ENCODE measurements at regions not wholly inside any gene's neighbourhood (a gene's known extent, or its start where the extent isn't known, plus 50 kb on each side); places are given as distances from the start of the nearest gene placed in this dataset.

DNA sequence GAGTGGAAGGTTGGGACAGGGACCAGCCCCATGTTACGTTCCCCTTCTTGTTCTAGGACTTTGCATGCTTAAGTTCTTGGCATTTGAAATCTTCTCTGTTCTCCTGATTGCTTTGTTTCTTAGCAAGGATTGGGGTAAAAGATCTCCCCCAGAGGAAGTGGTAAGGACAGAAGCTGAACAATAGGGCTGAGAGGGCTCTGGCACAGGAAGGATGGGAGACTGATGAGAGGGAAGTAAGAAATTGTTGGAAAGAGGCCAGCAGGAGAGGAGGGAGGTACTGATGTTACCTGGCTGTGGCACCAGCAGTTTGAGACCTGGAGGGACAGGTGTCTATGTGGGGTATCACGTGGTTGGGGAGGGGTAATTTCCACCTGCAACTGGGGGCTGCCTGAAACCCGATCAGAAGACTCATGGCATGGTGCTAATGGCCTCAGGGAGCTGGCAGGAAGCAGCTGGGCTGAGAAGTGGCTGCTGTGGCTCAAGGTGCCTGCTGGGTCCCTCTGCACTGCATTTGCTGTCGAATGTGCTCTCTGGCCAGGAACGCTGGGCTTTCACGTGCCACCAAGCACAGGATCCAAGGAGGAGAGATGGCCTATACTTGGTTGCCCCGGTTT lies 108.4 kb downstream of the LSM3 start:
- DNase-seq (ENCODE audit: low read depth in 4 of 4, low spot score in 1 of 4) = no peak

DNA sequence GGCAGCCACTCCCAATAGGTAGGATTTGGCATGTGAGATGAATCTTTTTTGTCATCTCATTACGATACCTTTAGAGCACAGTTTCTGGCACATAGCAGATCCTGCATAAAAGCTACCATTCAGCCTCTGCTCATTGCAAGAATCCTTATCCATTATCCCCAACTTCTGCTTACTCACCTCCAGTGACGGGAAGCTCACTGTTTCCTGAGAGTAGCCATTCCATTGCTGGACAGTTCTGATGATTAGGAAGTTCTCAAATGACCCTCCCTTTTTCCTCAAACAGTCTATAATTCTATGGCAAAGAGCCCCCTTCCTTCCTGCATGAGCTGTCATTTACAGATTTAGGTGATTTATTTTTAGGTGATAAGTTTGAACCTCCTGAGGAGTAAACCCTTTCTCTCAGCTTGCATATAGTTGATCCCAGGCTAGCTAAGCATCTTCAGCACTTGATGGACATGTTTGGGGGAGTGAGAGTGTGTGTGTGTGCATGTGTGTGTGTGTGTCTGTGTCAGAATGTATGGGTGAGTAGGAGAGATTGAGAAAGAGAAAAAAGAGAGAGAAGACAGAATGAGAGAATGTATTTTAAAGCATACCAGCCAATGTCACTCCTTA lies 109.7 kb downstream of the LSM3 start:
- no peak for DNase-seq (ENCODE audit: low read depth in 4 of 4, low spot score in 1 of 4)

DNA sequence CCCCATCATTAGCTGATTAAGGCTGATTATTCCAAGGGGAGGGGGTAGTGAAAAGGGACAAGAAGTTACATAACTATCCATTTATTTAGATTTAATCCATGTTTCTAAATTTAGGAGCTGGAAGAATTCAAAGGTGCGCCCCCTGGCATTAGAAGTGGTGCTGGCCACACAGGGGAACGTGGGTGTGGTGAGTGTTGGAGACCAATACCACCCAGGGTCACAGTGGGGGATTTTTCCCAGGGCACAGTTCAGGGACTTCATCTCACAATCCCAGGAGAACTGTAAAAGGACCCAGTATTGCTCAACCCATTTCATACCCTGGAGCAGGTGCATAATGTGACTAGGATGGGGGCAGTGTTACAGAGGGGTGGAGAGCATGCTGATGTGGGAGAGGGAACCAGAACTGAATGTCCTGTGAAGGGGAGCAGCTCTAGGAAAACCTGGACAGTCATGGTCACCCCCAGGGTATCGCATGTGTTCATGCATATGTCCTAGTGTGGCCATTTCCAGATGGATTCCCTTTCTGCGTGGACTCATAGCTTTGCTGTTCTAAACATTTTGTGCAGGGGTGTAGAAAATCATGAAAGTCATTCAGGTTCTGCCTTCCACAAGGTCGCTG lies 110.3 kb downstream of the LSM3 start:
- no peak for DNase-seq (ENCODE audit: low read depth in 4 of 4, low spot score in 1 of 4)

DNA sequence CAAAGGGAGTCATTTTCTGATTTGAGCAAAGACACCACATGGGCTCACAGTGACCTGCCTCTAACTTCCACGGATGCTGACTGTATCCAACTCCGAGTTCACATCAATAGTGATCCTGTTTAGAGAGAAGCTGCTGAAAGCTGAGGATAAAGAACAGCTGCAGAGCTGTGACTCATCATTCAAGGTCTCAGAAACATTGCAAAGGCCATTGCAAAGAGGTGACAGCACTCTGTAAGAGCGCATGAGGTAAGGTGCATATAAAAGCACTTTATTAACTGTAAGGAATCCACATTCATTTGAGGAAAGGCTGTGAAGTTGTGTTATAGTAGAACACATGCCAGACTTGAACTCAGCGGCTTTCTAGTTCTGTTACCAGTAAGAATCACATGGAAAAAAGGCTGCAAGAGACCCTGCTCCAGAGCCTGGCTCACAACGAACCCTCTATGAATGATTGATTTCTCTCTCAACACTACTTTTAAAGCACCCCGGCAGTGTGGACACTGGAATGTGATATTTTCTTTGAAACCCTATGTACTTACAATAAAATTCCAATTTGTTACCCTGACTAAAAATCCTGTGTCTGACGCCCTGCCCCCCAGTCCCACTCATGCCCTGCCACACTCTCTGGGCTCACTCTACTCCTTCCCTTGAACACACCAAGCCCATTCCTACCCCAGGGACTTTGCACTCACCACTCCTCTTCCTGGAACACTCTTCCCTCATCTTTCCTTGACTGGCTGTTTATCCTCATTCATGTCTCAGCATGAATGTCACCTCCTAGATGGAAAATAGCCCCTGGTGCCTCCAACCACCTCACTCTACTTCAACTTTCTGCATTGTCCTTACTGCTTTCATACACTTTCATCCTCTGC lies 111.2 kb downstream of the LSM3 start:
- DNase-seq (ENCODE audit: low read depth in 4 of 4, low spot score in 1 of 4) = no peak

DNA sequence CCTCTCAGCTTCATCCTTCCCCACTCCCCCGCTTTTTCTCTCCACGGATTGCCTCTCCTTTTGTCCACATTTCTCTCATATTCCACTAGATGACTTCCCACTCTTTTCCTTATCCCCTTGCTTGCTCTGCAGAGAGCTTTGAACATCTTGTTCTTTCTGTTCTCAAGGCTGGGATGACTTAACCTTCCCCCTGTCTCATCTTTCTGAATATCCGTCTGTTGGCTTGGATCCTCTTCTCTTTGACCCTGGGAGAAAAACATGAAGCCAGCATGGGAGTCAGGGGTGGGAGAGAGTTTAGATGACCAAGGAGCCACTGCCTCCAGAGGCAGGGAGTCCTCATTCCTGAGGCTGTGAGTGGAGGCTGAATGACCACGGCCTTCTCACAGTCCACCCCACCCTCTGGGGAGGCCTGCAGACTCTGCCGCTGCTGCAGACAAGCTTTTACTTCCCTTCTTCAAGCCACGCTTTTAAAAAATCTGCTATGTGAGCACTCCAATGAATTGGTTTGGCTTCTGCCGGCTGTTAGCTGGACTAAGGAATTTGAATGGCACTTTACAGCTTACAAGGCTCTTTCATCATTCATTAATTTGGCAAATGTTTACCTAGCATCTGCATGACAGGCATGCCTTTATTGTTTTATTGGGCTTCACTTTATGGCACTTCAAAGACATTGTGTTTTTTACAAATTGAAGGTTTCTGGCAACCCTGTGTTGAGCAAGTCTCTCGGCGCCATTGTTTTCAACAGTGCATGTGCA lies 111.6 kb upstream of the SLC6A6 start:
- DNase-seq (ENCODE audit: low read depth in 4 of 4, low spot score in 1 of 4) = no peak

DNA sequence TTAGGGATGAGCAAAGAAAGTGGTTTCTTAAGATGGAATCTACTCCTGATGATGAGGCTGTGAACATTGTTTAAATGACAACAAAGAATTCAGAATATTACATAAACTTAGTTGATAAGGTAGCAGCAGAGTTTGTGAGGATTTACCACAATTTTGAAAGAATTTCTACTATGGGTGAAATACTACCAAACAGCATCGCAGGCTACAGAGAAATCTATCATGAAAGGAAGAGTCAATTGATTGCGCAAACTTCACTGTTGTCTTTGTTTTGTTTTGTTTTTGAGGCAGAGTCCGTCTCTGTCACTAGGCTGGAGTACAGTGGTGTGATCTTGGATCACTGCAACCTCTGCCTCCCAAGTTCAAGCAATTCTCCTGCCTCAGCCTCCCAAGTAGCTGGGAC lies 107.4 kb upstream of the SLC6A6 start:
- no peak for DNase-seq (ENCODE audit: low read depth in 4 of 4, low spot score in 1 of 4)

DNA sequence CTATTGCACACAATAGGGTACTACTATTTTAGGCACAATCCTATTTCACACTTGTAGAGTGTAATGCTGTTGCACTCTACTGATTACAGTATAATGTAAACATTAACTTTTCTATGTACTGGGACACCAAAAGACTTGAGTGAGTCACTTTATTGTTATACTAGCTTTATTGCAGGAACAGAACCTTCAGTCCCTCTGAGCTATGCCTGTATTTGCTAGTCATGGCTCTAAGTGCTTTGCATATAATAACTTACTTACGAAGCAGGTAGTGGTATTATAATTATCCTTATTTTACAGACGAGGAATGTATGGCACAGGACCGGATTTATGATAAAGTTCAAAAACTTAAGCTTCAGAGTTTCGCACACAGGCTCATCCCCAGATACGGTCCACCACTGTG lies 106.6 kb upstream of the SLC6A6 start:
- no peak for DNase-seq (ENCODE audit: low read depth in 4 of 4, low spot score in 1 of 4)

DNA sequence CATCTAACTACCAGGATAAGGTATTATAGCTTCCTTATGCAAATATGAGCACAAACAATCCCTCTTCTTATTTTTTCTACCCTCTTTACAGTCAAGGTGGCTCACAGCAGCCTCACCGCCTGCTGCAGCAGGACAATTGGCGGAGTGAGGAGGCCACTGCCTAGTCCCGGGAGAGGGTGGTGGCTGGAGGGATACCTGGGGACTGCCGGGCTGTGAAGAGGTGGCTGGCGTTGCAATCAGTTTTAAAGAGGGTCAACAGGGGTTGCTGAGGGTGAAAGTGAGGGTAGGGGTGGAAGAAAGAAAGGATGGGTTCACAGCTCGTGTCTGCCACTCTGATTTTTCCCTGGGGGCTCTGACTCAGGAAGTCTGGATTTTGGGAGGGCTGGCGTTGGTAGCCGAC lies 105.1 kb upstream of the SLC6A6 start:
- DNase-seq (ENCODE audit: low read depth in 4 of 4, low spot score in 1 of 4) = no peak

DNA sequence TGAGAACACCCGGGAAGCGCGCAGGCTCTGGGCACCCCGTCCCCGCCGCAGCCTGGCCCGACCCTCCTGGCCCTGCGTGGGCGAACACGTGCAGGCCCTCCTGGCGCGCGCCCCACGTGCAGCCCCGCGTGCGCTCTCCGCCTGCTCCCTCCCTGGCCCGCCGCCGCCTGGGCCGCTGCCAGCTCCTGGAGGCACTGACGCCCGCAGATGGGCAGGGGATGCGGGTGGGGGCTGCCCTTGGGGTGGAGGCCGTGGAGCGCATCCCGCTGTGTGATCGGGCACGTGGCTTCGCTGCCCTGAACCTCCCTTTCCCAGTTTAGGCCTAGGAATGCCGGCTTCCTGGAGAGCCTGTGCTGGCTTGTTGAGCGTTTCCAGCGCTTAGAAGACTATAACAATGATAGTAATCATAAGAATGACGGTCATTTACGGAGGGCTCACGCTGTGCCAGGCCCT lies 104.6 kb upstream of the SLC6A6 start:
- DNase-seq (ENCODE audit: low read depth in 4 of 4, low spot score in 1 of 4) = no peak

DNA sequence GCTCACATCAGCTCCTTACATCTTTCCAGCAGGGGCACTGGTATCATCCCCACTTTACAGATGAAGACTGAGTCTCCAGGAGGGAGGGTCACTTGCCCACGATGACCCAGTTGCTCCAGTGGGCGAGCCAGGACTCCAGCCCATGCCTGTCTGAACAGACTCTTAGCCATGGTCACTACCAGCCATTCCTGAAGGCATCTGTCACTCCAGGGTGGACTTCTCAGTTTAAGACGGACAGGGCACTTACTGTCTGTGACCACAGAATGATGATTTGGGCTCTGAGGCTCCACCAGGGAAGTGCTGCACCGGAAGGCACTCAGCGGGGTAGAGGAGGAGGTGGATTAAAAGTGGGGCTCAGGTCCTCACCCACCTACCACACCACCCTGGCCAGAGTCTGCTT lies 104.0 kb upstream of the SLC6A6 start:
- no peak for DNase-seq (ENCODE audit: low read depth in 4 of 4, low spot score in 1 of 4)

DNA sequence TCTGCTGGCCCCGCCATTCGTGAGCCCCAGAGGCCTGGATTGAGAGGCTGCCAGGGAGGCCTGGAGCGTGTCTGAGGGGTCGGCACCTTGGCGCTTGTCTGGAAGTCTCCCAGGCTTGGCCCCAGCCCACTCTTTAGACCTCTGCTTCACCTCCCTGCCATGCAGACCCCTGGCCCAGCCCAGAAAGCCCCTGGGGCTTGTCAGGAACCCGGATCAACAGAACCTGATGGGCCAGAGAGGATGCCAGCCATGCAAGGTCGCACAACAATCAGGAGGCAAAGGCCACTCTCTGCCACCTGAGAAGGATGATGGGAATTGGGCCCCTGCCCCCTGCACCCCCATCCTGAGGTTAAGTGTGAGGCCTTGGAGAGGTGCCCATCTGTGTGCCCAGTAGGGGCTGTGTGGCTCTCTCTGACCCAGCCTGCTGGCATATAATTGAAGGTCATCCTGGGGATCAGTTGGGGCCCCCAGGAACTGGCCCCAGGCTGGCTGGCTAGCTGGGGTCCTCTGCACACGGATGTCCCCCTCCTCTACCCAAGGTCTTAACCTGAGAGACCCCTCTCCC lies 103.3 kb upstream of the SLC6A6 start:
- no peak for DNase-seq (ENCODE audit: low read depth in 4 of 4, low spot score in 1 of 4)

DNA sequence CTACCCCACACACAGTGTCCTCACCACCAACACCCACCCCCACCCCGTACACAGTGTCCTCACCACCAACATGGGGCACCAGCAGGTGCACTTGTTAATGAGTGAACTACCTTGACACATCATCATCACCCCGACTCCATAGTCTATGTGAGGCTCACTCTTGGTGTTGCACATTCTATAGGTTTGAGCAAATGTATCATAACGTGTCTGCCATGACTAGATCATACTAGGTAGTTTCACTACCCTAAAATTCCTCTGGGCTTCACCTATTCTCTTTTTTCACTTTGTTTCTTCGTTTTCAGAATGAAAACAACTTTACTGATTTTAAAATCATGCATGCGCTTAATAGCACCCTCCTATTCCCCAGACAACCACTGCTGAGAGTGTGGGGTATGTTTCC lies 102.6 kb upstream of the SLC6A6 start:
- no peak for DNase-seq (ENCODE audit: low read depth in 4 of 4, low spot score in 1 of 4)

DNA sequence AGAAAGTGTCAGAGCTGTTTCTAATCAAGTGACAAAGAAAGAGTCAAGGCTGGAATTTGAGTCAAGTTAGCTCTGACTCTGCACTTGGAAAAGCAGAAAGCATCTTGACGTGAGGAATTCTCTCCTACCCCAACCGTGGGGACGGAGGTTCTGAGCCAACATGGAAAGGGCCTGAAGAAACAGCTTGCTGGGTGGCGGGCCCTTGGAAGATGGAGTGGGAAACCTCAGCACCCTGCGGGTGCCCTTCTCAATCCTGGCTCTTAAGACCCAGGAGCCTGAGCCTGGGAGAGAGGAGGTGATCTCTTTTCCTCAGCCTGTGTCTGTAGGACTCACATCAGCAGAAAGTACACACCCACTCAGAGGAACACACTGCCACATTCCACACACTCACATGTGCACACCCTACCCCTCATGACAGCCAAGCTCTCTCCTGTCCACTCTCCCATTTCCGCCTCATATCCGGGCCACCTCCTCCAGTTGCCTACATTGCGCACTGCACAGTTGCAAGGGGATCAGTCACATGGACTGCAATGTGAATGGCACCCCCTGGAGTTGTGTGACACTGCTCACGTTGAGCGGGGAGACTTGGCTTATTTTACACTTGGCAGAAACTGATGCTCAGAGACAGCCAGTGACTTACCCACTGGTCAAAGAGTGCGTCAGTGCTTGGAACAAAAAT lies 101.5 kb upstream of the SLC6A6 start:
- DNase-seq (ENCODE audit: low read depth in 4 of 4, low spot score in 1 of 4) = no peak

DNA sequence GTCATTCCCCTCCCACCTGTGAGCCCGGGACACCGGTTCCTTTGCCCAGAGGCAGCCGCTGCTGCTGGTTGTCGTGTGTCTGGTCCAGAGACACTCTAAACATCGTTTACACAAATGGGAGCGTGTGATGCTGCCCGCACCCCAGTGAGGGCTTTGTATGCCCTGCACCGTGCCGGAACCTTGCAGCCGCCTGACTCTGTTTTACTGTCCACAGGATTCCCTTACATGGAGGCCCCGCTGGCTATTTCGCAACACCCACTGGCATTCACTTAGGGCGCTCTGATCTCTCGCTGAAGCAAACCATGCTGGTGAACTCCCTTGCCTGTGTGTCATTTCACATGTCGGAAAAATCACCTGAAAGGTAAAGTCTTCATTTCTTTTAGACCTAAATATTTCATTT lies 100.8 kb upstream of the SLC6A6 start:
- DNase-seq (ENCODE audit: low read depth in 4 of 4, low spot score in 1 of 4) = no peak

DNA sequence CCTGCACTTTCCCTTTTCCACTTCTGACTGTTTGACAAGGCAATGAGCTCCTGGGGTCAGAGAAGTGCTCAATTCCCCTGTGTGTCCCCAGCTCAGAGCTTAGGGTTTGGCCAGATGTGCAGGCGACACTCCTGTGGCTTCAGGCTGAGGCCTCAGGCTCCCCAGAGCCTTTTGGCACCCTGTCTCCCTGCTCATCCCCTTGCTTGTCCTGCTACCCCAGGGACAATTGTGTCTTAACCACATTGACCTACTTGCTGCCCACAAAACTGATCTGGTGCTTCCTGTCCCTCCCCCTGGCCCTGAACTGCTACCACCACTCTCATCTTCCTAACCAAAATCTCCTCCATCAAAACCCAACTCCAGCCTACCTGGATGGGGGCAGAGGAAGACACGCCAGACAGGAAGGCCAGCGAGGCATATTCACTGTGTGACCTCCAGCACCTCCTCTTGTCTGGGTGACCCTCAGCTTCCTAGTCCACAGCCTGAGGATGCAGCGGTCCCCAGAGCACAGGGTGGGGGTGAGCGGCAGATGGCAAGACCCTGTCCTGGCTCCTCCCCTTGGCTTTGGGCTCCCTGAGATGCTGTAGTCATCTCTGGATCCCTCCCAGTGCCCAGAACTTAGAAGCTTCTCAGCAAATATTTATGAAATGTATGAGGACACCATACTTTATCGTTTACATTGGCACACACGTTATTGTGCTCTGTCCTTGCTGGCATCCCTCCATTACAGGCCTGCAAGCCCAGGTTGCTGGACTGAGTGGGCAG lies 98.9 kb upstream of the SLC6A6 start:
- no peak for DNase-seq (ENCODE audit: low read depth in 4 of 4, low spot score in 1 of 4)

DNA sequence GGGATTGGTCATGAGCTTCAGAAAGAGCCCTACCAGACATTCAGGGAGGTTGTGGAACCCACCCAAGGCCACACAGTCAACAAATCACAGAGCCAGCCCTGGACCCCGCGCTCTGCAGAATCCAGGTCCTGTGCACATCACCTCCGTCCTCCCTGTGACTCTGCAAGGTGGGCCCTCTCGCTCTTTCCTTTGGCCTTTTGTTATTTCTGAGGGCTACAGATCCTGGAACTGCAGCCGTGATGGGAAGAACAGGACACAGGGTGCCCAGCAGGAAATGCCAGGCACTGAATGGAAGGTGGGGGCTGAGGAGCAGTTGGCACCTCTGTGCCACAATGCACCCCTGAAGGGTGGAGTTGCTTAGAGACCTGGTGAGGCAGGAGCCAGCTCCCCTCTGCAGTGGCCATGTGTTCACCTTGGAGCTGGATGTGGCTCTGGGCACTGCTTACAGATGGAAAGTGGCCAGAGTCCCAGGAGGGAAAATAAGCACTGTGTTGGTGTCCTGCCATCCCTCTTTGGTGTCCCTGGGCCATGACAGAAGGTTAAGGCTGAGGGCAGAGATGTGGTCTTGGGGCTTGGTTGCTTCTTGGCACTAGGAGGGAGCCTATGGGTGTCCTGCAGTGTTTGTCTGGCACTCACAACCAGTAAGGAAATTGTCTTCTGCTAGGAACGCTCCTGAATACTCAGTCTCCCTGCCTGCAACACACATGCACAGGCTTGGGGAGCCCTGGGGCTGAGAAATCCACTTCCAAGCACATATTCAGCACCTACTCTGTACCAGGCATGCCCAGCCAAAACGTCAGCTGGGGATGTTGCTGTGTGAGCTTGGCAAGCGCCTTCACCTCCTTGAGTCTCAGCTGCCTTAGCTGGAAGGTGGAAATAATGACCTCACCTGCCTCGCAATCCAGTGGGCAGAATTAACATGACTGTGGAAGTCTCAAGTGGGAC lies 98.0 kb upstream of the SLC6A6 start:
- no peak for DNase-seq (ENCODE audit: low read depth in 4 of 4, low spot score in 1 of 4)

DNA sequence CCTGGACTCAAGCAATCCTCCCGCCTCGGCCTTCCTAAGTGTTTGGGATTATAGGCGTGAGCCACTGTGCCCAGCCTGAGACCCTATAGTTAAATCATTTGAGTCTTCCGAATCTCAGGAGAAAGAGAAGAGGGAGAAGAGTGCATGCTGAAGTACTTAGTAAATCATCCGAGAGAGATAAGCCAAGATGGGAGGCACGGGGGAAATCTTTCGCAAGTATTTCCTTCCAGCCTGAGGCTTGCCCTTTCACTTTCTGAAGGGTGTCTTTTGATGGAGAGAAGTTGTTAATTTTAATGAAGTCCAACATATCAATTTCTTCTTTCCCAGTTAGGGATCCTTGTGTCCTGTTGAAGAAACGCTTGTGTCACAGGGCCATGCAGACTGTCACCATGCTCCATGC lies 97.1 kb upstream of the SLC6A6 start:
- no peak for DNase-seq (ENCODE audit: low read depth in 4 of 4, low spot score in 1 of 4)

DNA sequence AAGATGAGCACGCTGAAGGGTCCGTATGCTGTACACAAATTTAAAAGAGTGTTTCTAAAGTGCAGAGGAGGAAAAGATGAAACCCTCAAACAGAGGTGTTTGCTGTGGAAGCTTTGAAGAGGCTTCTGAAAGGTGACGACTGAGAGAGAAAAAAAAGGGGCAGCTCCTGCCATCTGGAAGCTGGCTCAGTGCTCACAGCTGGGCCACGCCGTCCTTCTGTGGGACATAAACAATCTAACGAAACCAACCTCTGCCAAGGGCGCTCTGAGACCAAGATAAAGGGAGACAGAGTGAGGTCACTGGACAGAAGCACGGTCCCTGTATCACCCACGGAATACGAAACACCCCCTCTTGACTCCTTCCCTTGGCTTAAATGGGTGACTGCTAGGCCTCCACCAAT lies 96.3 kb upstream of the SLC6A6 start:
- no peak for DNase-seq (ENCODE audit: low read depth in 4 of 4, low spot score in 1 of 4)

Measured in stimulated activated CD4-positive, alpha-beta T cell treated with anti-CD3 and anti-CD28 coated beads, Interleukin-1b, Interleukin-23, amount 100 ng/mL, for 24 hours (primary cell).